Progenitor cell of endocrine pancreas (in vitro differentiated cells): ENCODE measurements at regions not wholly inside any gene's neighbourhood (a gene's known extent, or its start where the extent isn't known, plus 50 kb on each side); places are given as distances from the start of the nearest gene placed in this dataset.
"Not testable (repeated sequence)": the region's sequence is repeated elsewhere in the genome, so short reads cannot be mapped to it uniquely, and the experiment has no call there.

Source experiments
- DNase-seq: peaks from one replicate; pipeline ENCODE4 v3.0.0; 2021; ENCODE audit warnings: low spot score; ENCODE audit not compliant: unreplicated experiment
- H3K27ac Mint-ChIP-seq: 2 replicates; pipeline ENCODE4 v1.8.0; 2021; ENCODE audit warnings: mild to moderate bottlenecking, moderate library complexity, mixed read lengths
- H3K27me3 Mint-ChIP-seq: 2 replicates; pipeline ENCODE4 v1.8.0; 2021; ENCODE audit warnings: mixed read lengths
- H3K36me3 Mint-ChIP-seq: 2 replicates; pipeline ENCODE4 v1.8.0; 2022; ENCODE audit warnings: mixed read lengths; ENCODE audit not compliant: insufficient read depth
- H3K4me1 Mint-ChIP-seq: 2 replicates; pipeline ENCODE4 v1.8.0; 2021; ENCODE audit warnings: low read depth, mixed read lengths
- H3K4me3 Mint-ChIP-seq: 2 replicates; pipeline ENCODE4 v1.8.0; 2021; ENCODE audit warnings: low read depth, mild to moderate bottlenecking, moderate library complexity, mixed read lengths
- H3K9me3 Mint-ChIP-seq: 2 replicates; pipeline ENCODE4 v1.8.0; 2021; ENCODE audit warnings: low read depth, mixed read lengths

DNA sequence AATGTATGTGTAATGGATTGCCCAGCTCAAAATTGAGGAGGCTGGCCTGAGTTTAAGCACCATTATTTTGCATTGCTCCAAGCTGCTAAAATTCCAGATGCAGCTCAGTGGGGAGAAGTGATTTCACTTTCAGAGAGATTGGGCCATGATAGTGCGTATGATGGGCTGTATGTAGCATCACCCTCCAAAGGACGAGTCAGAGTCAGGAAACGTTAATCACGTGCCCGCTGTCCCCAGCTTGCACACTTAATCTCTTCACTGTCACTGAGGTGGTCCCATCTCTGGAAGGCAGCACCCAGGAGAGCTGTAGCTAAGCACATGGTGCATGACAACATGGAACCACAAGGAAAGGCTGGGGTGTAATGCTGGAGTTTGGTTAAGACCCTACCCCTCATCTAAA is 337.4 kb downstream of the ANAPC1 start:
- H3K9me3 Mint-ChIP-seq, H3K4me3 Mint-ChIP-seq, H3K36me3 Mint-ChIP-seq, H3K4me1 Mint-ChIP-seq, H3K27me3 Mint-ChIP-seq, DNase-seq, H3K27ac Mint-ChIP-seq: not testable (repeated sequence)

DNA sequence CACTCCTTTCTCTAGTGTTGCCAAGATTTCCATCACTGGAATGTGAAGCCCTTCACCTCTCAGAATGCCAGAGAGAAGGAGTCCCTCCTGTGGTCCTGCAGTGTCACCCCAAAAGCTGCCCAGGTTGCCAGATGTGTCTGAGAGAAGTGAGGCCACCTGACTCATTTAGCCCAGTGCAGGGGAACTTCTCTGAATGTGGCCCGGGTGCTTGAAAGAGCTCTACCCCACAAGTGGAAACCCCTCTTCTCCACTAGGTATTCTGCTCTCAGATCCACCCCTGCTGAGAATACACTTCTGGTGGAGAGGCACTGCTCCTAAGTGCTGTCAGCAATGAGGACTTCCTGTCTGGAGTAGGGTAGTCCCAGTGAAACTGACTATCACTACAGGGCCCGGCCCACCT is 334.8 kb downstream of the ANAPC1 start:
- DNase-seq, H3K36me3 Mint-ChIP-seq, H3K4me1 Mint-ChIP-seq, H3K9me3 Mint-ChIP-seq, H3K27ac Mint-ChIP-seq, H3K27me3 Mint-ChIP-seq, H3K4me3 Mint-ChIP-seq: not testable (repeated sequence)

DNA sequence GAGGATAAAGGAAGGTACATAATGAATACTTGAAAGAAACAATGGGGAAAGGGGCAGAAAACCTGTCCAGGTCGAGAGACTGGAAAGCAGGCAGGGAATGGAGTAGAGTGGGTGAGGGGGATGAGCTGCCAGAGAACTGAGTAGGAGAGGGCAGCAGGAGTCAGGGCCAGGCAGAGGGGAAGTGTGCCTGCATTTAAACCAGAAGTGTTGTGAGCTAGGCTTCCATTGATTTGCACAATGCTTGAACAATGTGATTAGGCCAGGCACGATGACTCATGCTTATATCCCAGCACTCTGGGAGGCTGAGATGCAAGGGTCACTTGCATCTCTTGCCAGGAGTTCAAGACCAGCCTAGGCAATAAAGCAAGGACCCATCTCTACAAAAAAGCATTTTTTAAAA is 332.6 kb downstream of the ANAPC1 start:
- H3K27ac Mint-ChIP-seq, H3K9me3 Mint-ChIP-seq, DNase-seq, H3K4me1 Mint-ChIP-seq, H3K4me3 Mint-ChIP-seq, H3K36me3 Mint-ChIP-seq, H3K27me3 Mint-ChIP-seq: not testable (repeated sequence)

DNA sequence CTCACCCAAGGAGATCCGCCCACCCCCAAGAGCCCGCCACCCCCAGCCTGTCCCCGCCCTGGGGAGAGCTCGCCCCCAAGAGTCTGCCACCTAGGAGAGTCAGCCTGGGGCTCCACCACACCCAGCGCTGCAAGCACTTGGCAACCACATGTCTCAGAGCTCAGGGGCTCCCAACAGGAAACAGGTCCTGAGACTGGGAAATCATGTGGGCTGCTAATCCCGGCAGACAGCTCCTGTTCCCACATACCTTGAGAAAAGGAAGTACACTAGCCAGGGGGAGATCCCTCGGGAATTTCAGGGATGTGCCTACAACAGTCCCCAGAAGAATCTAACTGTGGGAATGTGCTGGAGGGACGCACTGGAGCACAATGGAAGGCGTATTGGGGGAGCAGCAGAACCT is 331.4 kb downstream of the ANAPC1 start:
- H3K36me3 Mint-ChIP-seq, H3K4me1 Mint-ChIP-seq, DNase-seq, H3K9me3 Mint-ChIP-seq, H3K27ac Mint-ChIP-seq, H3K27me3 Mint-ChIP-seq, H3K4me3 Mint-ChIP-seq: not testable (repeated sequence)

DNA sequence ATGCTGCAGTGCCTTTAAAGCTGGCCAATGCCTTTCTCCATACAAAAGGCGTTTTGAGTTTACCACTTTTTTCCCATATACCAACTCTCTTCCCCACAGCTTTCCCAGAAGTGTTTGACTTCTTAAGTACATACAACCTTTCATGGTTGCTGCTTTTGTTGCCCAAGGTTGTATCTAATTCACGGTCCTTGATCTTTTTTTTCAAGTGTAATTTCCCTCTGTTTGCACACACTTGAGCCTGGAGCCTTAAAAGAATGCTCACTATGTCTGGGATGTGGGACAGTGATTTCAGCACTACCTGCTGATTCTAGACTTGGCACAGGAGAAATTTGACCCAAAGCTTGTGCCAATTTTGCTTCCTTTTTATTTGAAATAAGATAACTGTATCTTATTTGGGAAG is 324.7 kb downstream of the ANAPC1 start:
- not testable (repeated sequence) for H3K27me3 Mint-ChIP-seq, H3K9me3 Mint-ChIP-seq, H3K36me3 Mint-ChIP-seq, H3K27ac Mint-ChIP-seq, H3K4me3 Mint-ChIP-seq, DNase-seq, H3K4me1 Mint-ChIP-seq

DNA sequence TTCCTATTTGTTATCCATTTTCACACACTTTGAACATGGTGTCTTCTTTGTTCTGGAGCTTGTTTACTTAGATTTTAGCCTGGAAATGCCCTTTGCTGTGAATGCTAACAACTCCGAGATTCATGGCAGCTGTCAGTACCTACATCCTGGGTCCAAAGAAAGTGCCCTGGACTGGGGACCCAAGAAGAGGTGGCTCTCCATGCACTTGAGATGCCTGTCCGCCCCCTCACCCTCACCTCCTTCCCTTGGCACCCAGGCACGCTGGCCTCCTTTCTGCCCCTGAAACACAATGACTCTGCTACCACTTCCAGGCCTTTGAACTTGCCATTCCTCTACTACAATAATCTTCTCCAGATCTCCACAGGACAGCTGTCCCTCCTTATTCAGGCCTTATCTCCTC is 324.2 kb downstream of the ANAPC1 start:
- H3K4me1 Mint-ChIP-seq, H3K27me3 Mint-ChIP-seq, H3K4me3 Mint-ChIP-seq, DNase-seq, H3K36me3 Mint-ChIP-seq, H3K9me3 Mint-ChIP-seq, H3K27ac Mint-ChIP-seq: not testable (repeated sequence)

DNA sequence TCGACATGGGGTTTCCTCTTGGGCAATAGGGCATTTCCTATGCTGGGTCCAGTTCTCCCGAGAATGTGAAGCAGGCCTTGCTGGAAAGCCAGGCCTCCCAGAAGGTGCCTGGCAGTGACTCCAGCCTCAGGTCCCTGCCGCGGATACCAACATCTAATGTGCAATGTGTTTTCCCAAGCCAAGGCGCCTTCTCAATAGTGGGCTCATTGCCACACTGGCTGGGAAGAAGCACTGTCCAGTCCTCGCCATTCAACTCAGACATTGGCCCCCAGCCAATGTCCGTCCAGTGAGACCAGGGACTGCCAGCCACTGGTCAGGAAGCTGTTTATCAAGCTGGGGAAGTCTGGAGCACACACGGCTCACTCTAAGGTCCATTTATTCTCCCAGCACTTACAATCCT is 317.9 kb downstream of the ANAPC1 start:
- H3K4me3 Mint-ChIP-seq, DNase-seq, H3K27me3 Mint-ChIP-seq, H3K9me3 Mint-ChIP-seq, H3K36me3 Mint-ChIP-seq, H3K4me1 Mint-ChIP-seq, H3K27ac Mint-ChIP-seq: not testable (repeated sequence)

DNA sequence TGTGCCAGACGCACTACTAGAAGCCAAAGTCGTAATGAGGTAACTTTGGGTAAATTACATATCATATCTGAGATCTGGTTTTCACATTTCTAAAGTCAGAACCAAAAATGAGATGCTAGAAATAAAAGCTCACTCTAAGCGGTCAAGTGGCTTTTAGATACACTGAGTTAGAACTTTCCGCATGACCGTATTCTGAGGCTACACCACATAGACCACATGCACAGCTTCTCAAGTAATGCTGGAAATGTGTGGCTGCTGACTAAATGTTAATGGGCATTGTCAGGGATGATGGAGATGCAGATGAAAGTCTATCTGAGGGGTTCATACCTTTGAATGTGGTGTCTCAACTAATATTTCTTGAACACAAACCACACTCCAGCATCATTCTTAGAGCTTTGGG is 316.8 kb downstream of the ANAPC1 start:
- H3K4me3 Mint-ChIP-seq, H3K36me3 Mint-ChIP-seq, H3K27me3 Mint-ChIP-seq, H3K9me3 Mint-ChIP-seq, H3K4me1 Mint-ChIP-seq, H3K27ac Mint-ChIP-seq, DNase-seq: not testable (repeated sequence)

DNA sequence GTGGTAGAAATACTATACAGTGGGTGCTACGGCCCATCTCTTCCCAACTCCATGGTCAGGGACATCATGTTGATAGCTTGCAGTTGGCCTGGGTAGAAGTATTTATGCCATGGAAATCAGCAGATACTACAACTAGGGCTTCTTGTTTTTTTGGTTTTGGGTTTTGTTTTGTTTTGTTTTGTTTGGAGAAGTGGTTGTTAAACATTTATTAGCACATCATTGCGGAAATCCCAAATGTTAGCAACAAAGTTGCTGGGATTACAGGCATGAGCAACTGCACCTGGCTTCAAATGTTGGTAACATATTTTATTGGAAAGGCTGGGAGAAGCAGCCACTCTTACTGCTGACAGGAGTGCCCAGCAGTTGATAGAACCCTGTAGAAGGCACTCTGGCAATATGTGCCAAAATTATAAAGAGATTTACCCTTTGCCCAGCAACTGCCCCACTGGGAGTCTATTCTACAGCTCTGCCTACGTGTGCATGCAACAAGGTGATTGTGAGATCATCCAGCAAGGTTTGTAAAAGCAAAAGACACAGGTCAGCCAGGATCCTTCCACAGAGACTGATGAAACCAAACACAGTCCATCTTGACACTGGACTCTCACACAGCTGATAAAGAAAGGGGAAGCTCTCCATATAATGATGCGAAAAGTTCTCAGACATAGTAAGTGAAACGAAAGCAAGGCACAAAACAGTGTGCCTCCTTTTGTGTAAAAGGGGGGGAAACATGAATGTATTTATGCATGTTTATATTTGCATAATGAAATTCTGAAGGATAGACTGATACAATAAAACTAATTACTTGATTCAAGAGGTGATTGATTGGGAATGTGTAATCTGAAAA is 314.4 kb downstream of the ANAPC1 start:
- DNase-seq, H3K27me3 Mint-ChIP-seq, H3K4me3 Mint-ChIP-seq, H3K4me1 Mint-ChIP-seq, H3K27ac Mint-ChIP-seq, H3K9me3 Mint-ChIP-seq, H3K36me3 Mint-ChIP-seq: not testable (repeated sequence)

DNA sequence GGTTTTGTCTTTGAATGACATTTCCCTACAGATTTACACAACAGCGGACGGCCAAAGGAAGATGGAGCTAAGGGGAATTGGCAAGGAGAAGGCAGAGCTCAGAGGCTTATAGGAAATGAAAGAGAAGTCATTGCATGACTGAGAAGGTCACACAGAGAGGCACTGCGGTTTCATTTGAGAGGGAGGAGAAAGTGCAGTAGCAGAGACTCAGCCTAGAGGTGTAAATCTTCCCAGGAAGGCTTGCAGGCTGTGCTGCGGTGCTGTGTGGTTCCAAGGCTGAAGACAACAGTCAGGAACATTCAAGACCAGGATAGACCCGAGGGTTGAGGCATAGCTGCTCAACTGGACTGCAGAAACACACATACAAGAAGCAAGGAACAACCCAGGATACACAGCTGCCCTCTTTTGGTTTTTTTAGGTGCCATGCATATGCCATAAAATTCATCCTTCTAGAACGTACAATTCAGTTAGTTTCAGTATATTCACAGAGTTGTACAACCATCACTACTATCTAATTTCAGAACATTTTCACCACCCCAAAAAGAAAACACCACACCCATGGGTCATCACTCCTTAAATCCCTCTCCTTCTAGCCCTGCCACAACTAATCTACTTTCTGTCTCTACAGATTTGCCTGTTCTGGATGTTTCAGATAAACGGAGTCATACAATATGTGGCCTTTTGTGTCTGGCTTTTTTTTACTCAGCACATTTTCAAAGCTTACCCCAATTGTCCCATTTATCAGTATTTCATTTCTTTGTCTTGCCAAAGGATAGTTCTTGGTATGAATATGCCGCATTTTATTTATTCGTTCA is 313.5 kb downstream of the ANAPC1 start:
- H3K36me3 Mint-ChIP-seq, H3K27ac Mint-ChIP-seq, H3K27me3 Mint-ChIP-seq, H3K9me3 Mint-ChIP-seq, H3K4me3 Mint-ChIP-seq, H3K4me1 Mint-ChIP-seq, DNase-seq: not testable (repeated sequence)

DNA sequence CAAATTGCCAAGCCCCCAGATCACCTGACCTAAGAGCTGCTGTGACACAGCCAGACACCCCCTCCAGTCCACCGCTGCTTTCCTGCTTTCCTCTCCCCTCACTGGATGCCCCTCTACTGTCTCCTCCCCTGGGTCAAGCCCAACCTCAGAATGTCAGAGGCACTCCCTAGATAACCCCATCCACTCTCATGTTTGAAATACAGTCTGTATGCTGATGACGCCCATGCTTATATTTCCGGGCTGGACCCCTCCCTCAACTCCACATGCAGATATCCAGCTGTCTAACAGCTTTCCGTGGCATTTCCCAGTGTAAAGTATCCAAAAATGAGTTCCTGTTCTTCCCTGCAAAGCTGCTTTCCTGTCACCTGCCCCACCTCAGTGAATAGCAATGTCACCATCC is 309.2 kb downstream of the ANAPC1 start:
- H3K27ac Mint-ChIP-seq, H3K4me1 Mint-ChIP-seq, DNase-seq, H3K36me3 Mint-ChIP-seq, H3K27me3 Mint-ChIP-seq, H3K9me3 Mint-ChIP-seq, H3K4me3 Mint-ChIP-seq: not testable (repeated sequence)

DNA sequence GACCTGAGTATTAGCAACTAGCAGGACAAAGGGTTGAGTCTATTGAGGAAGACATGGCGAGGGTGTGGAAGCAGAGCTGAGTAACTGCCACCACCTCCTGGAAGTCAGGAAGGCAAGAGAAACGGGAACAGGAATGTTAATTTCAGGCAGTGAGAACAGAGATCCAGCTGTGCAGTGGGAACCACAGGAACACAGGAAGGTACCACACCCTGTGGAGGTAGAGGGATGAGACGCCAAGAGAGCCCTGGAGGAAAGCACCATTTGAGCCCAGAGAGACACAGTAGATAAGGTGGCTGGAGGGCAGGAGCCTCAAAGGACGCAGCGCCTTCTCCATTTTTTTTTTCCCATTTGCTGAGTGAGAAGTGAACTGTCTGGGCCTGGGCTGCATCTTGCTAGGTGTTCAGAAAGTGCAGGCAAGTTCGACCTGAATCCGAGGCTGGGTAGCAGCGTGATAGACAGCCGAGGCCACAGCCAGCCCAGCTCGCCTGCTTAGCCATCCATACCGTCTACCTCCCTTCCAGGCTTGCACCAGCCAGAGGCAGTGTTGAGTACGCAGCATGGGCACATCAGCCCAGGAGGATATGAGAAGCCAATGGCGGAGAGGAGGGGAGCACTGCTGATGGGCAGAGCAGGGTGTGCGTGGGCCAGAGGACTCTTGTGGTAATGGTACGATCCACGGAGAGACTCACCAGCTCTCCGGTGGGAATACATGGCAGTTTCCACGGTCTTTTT is 306.7 kb downstream of the ANAPC1 start:
- H3K27ac Mint-ChIP-seq, H3K4me1 Mint-ChIP-seq, DNase-seq, H3K9me3 Mint-ChIP-seq, H3K27me3 Mint-ChIP-seq, H3K36me3 Mint-ChIP-seq, H3K4me3 Mint-ChIP-seq: not testable (repeated sequence)
